Vagina (tissue), 2 donors: ENCODE measurements at regions not wholly inside any gene's neighbourhood (a gene's known extent, or its start where the extent isn't known, plus 50 kb on each side); places are given as distances from the start of the nearest gene placed in this dataset.

Experiments
- DNase-seq, 2 donors: peaks; one replicate each; pipeline ENCODE4 v3.0.0-alpha.2; 2017; ENCODE audit errors: extremely low spot score in 2 of 2
- H3K27ac ChIP-seq: fragments of 200-600 bp; sonication (generic); one replicate; pipeline ENCODE4 v1.5.1; 2019
- H3K27me3 ChIP-seq: fragments of 200-600 bp; sonication (generic); one replicate; pipeline ENCODE4 v1.5.1; 2019
- H3K36me3 ChIP-seq, 2 donors: fragments of 200-600 bp; sonication (generic); one replicate each; pipeline ENCODE4 v1.5.1; 2017 to 2019
- H3K4me1 ChIP-seq: fragments of 200-600 bp; sonication (generic); one replicate; pipeline ENCODE4 v1.5.1; 2019
- H3K4me3 ChIP-seq, 2 donors: fragments of 200-600 bp; sonication (generic); 1 replicate in 1 of 2; 2 replicates in 1 of 2; pipeline ENCODE4 v1.5.1; 2016 to 2019
- H3K9me3 ChIP-seq: fragments of 200-600 bp; sonication (generic); one replicate; pipeline ENCODE4 v1.5.1; 2019
- CTCF ChIP-seq, 3 experiments: fragments of 450-650 bp in 2 of 3; fragments of 200-600 bp in 1 of 3; sonication (generic) in 1 of 3; IDR thresholded peaks; one replicate each; pipeline ENCODE4 v1.5.1; 2017 to 2019; ENCODE audit warnings: antibody characterized with exemption in 3 of 3, mild to moderate bottlenecking in 2 of 3, moderate library complexity in 2 of 3
- POLR2A ChIP-seq, 2 donors: fragments of 450-650 bp; IDR thresholded peaks; one replicate each; pipeline ENCODE4 v1.6.1; 2017; ENCODE audit warnings: antibody characterized with exemption in 2 of 2, mild to moderate bottlenecking in 2 of 2, moderate library complexity in 2 of 2
- POLR2AphosphoS5 ChIP-seq, 2 donors: sonication (generic); formaldehyde crosslinking; IDR thresholded peaks; one replicate each; pipeline ENCODE4 v1.9.0; 2017; ENCODE audit warnings: antibody characterized with exemption in 2 of 2, mild to moderate bottlenecking in 2 of 2, low read depth in 1 of 2; ENCODE audit not compliant: insufficient read depth in 1 of 2
- intact Hi-C: fragments of 100-400 bp; cut with DNase I; formaldehyde crosslinking; loops from one replicate; pipeline ENCODE4 v1.15.1; 2023

GRCh38 chr17:79353016-79353415 lies 257.8 kb downstream of the RBFOX3 start:
- H3K4me1 ChIP-seq = no peaks in the 10 kb centered on the region
- no peak overlapping the region for H3K4me3 ChIP-seq
- H3K27ac ChIP-seq = no peak overlapping the region
- H3K36me3 ChIP-seq = no peaks in the 10 kb centered on the region
- peaks cover 3% of the 10 kb centered on the region for H3K27me3 ChIP-seq
- H3K9me3 ChIP-seq = no peaks in the 10 kb centered on the region
- TF ChIP-seq CTCF (IDR thresholded peaks at IDR 0.05) (no peak), POLR2A (IDR thresholded peaks at IDR 0.05) (no peak), POLR2AphosphoS5 (IDR thresholded peaks at IDR 0.05; ENCODE audit: insufficient read depth in 1 of 2, low read depth in 1 of 2) (no peak)
- no peak for DNase-seq
- intact Hi-C loops = no loop called here

DNA sequence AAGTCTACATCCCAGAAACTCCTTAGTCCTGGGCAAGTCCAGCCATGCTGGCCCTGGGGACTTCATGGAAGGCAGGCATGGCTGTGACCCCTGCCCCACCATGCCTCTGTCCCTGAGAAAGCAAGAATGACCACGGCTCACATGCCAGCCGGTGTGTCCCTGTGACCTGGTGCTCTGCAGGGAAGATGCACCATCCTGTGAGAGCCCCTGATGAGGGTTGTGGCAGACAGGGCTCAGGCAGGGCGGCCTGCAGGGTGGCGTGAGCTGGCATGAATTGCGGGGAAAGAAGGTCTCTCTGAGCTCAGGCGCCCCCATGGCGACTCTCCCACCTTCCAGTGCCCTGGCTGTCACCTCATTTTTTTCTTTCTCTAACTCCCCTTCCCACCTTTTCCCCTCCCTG lies 260.3 kb downstream of the RBFOX3 start:
- intact Hi-C loops = no loop called here
- no peak overlapping the region for H3K27ac ChIP-seq
- H3K4me1 ChIP-seq = no peaks in the 10 kb centered on the region
- DNase-seq = no peak
- no peaks in the 10 kb centered on the region for H3K36me3 ChIP-seq
- no peaks in the 10 kb centered on the region for H3K9me3 ChIP-seq
- TF ChIP-seq CTCF (IDR thresholded peaks at IDR 0.05) (no peak), POLR2AphosphoS5 (IDR thresholded peaks at IDR 0.05; ENCODE audit: insufficient read depth in 1 of 2, low read depth in 1 of 2) (no peak), POLR2A (IDR thresholded peaks at IDR 0.05) (no peak)
- no peak overlapping the region for H3K4me3 ChIP-seq
- H3K27me3 ChIP-seq = peaks cover 3% of the 10 kb centered on the region

DNA sequence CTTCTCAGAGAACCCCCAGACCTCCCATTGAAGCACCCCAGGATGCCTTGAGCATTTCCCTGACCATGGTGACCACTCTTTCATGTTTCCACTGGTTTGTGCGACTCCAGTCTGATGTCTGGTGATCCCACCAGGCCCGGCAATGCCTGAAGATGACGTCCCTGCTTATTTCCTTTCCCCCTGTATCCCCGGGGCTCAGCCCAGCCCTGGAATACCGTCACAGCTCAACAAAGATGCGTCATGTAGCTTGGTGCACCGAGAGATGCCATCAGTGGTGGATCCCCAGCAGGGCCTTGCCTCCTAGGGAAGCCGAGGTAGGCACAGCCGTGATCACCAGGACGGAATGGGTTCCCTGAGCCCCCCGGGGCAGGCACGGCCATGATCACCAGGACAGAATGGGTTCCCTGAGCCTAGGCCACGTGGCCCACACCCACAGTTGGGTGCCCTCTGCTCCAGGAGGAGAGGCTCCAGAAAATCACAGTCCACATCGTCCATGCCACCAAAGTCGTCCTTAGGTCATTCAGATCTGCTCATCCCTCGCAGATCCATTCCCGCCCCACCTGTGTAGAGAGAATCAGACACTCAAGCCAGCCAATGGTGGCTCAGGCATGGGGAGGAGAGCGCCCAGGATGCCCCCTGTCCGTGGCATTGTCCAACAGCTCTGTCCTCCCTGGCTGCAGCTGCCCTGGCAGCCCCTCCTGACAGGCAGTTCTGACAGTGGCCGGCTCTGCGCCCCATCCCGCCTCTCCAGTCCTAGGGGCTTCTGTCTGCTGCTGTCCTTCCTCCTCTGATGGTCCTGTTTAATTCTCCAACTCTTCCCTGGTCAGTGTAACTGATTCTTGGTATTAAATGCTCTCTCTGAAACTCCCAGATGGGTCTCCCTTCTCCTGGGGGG lies 261.1 kb downstream of the RBFOX3 start:
- no peak overlapping the region for H3K4me3 ChIP-seq
- intact Hi-C loops = no loop called here
- H3K27ac ChIP-seq = no peak overlapping the region
- no peak for TF ChIP-seq POLR2AphosphoS5 (IDR thresholded peaks at IDR 0.05; ENCODE audit: insufficient read depth in 1 of 2, low read depth in 1 of 2)
- H3K27me3 ChIP-seq = peaks cover 3% of the 10 kb centered on the region
- no peaks in the 10 kb centered on the region for H3K9me3 ChIP-seq
- H3K36me3 ChIP-seq = no peaks in the 10 kb centered on the region
- no peak for DNase-seq
- no peaks in the 10 kb centered on the region for H3K4me1 ChIP-seq

DNA sequence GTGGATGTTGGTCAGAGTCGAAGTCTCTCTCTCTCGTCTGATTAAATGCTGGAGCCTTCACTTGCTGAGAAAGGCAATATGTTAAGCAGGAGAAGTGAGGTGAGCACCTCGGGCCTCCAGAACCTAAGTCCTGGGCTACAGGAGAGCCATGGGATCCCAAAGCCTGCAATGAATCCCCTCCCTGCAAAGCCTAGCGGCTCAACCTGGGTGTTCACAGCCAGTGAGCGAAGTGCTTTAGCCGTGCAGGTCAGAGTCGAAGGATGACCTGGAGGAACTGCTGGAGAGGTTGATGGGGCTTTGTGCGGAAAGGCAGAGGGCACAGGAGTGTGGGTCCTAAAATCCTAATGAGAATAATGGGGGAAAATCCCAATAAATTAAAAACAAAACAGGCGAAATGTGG lies 267.8 kb downstream of the ENGASE start:
- intact Hi-C loops = no loop called here
- Histone ChIP-seq H3K4me1 (peaks cover 4% of the 10 kb centered on the region), H3K9me3 (no peaks in the 10 kb centered on the region), H3K27me3 (no peaks in the 10 kb centered on the region), H3K36me3 (no peaks in the 10 kb centered on the region), H3K27ac (no peak overlapping the region), H3K4me3 (no peak overlapping the region)
- DNase-seq = no peak
- no peak for TF ChIP-seq CTCF (IDR thresholded peaks at IDR 0.05)
- TF ChIP-seq POLR2AphosphoS5 (IDR thresholded peaks at IDR 0.05; ENCODE audit: insufficient read depth in 1 of 2, low read depth in 1 of 2) = no peak
- no peak for TF ChIP-seq POLR2A (IDR thresholded peaks at IDR 0.05)

- no peak for DNase-seq
- Histone ChIP-seq H3K27ac (no peak overlapping the region), H3K9me3 (no peaks in the 10 kb centered on the region), H3K4me3 (no peak overlapping the region), H3K4me1 (peaks cover 4% of the 10 kb centered on the region), H3K27me3 (no peaks in the 10 kb centered on the region), H3K36me3 (no peaks in the 10 kb centered on the region)
- TF ChIP-seq POLR2AphosphoS5 (IDR thresholded peaks at IDR 0.05; ENCODE audit: insufficient read depth in 1 of 2, low read depth in 1 of 2) (no peak), POLR2A (IDR thresholded peaks at IDR 0.05) (no peak), CTCF (IDR thresholded peaks at IDR 0.05) (no peak)
- intact Hi-C loops = no loop called here
These were observed 267.2 kb downstream of the ENGASE start for GRCh38 chr17:79341816-79342215.
